GM18499 (cell line): ENCODE measurements at regions not wholly inside any gene's neighbourhood (a gene's known extent, or its start where the extent isn't known, plus 50 kb on each side); places are given as distances from the start of the nearest gene placed in this dataset.

ENCODE experiments used
- ATAC-seq: cut with Tn5 transposase; IDR thresholded peaks from one replicate; pipeline ENCODE4 v1.9.1; 2021; ENCODE audit warnings: moderate number of reproducible peaks; ENCODE audit not compliant: insufficient read depth, unreplicated experiment

GRCh38 chr18:8962855-8963635 is 139.5 kb upstream of the NDUFV2 start:
- ATAC-seq: no peak

DNA sequence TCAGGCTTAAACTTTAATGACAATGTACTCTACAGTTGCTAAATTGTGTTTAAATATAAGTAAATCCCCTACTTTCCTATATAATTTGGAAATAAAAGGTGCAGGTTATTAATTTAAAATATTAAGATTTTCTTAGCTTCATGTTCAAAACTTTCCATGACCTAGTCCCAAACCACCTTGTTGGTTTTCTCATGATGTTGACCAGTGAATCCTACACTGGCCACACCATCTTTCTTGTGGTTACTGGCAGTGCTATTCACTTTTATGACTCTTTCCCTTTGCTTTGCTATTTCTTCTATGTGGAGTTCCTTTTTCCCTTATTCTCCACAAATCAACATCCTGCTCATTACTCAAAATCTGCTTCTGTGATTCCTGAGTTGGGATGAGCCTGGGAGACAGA is 138.6 kb upstream of the NDUFV2 start:
- ATAC-seq: no peak

- ATAC-seq: no peak
Observed at GRCh38 chr18:8965398-8965797, 137.1 kb upstream of the NDUFV2 start.

- no peak for ATAC-seq
Observed at GRCh38 chr18:8966821-8967220, 135.7 kb upstream of the NDUFV2 start.

DNA sequence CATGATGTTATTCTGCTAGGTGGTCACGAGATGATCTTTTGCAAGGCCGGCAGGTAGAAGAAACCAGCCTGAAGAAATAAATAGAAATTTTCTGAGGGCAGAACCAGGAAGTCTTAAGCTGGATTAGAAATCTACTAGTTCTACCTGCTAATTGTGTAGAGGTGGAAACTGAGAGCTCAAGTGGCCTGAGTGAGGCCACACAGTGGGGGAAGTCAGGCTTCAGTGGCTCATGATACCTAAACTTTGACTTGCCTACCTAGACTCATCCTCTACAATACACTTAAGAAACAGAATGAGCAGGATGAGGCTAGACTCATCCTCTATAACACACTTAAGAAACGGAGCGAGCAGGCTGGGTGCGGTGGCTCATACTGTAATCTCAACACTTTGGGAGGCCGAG is 134.9 kb upstream of the NDUFV2 start:
- ATAC-seq: peak; percentile 72

- no peak for ATAC-seq
Observed at GRCh38 chr18:8969639-8970390, 132.7 kb upstream of the NDUFV2 start.

DNA sequence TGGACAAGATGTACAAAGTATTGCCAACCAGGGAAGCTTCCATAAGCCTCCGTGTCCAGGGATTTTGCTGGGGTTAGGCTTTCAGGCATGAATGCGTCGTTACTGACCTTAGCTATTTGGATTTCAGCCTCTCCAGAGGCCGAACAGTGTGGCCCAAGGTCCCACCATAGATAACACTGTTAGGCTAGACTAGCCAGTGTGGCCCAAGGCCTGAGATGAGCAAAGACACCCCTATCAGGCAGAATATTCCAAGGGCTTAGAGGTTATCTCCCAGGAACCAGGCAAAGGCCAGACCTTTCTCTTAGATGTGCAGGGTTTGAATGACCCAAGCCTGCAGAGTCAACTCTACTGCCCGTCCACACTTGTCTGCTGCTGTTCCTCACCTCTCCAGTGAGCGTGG is 131.7 kb upstream of the NDUFV2 start:
- ATAC-seq: no peak

GRCh38 chr18:8972116-8972515 is 130.4 kb upstream of the NDUFV2 start:
- no peak for ATAC-seq

GRCh38 chr18:8974279-8974678 is 128.2 kb upstream of the NDUFV2 start:
- no peak for ATAC-seq

GRCh38 chr18:8974696-8975095 is 127.8 kb upstream of the NDUFV2 start:
- no peak for ATAC-seq

GRCh38 chr18:8975624-8976023 is 126.9 kb upstream of the NDUFV2 start:
- no peak for ATAC-seq

DNA sequence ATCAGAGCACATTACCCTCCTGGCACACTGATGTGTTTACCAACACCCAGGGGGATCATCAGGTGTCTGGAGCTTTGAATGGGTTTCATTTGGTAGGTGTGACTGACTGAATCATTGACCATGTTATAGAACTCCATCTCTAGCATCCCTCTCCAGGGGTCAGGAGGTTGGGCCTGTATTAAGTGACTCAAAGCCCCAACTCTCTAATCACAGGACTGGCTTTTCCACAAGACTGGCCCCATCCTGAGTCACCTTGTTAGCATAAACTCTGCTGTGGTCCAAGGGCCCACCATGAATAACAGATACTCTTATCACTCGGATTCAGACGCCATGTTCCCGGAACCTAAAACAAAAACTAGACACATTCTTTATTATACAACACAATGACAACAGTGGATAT is 125.9 kb upstream of the NDUFV2 start:
- no peak for ATAC-seq

GRCh38 chr18:8977166-8977565 is 125.3 kb upstream of the NDUFV2 start:
- ATAC-seq: no peak

GRCh38 chr18:8977701-8978100 is 124.8 kb upstream of the NDUFV2 start:
- no peak for ATAC-seq

- no peak for ATAC-seq
Observed at GRCh38 chr18:8978394-8978793, 124.1 kb upstream of the NDUFV2 start.

DNA sequence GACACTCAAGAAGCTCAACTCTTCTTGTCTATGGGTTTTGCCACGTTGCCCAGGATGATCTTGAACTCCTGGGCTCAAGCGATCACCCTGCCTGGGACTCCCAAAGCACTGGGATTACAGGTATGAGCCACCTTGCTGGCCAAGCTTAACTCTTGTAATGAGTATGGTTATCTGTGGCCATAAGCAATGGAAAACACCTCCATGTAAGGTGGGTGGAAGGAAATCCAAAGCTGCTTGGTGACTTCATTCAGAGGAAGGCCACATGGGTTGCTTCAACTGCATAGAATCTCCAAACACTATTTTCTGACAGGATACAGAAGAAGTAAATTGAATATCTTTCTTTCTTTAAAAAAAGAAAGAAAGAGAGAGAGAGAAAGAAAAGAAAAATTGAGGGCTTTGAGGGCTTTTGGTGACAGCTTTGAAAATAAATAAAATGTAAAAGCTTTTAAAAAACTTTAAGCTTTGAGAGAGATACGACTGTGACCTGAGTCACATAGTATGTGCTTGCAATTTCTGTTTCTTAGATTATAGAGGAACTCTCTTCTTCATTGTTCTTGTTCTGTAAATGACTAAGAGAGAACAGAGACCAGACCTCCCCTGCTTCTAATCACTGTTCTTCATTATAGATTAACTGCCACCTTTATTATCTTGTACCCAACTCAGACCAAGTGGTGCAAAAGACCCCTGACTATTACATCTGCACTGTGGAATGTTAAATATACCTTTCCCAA is 123.1 kb upstream of the NDUFV2 start:
- ATAC-seq: no peak

DNA sequence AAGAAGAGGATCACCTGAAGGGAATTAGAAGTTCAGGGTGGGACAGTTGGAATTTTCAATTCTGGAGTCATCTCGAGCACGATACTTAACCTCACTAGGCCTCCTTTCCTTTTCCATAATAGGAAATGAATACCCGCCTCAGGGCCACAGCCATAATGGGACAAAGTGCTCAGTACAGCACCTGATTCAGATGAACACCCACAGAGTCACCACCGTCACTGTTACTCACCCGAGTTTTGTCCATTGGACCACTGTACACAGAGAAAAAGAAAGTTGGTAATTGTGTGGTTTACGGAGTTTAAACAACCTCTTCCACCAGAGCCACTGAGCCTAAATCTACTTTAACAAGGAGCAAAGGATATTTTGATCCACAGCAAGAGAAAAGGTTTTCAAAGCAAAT is 122.0 kb upstream of the NDUFV2 start:
- ATAC-seq: no peak

- no peak for ATAC-seq
Observed at GRCh38 chr18:8980918-8981317, 121.6 kb upstream of the NDUFV2 start.

DNA sequence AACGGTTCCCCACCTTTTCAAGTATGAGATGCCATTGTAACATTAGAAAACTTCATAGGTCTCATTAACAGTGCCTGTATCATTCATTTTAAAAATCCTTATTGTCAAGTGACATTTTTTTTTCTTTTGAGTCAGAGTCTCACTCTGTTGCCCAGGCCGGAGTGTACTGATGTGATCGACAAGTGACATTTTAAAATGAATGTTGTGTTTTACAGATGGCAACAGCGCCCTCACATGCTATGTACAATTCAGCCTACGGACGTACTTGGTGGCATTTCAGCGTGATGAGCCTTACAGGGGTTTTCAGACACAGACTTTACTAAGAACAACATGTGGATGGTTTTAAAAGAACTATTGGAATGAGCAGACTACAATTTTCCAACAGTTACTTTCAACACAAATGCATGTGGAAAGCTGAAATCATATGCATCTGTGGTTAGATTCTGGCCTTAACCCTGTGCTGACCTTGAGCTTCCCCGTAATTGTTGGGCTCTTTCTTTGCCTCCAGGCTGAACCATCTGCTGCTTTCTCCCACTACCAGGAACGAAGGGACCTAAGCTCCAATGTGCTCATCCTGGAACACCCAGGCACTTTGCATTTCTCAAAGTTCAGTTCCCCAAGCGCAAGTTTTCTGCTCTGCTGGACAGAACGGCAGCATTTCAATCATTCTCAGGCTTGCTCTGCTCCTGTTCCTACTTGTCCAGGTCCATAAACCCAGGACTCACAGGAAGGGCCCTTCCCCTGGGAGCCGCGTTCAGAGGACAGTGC is 119.9 kb upstream of the NDUFV2 start:
- no peak for ATAC-seq

GRCh38 chr18:8983195-8983594 is 119.3 kb upstream of the NDUFV2 start:
- no peak for ATAC-seq
